HepG2 (cell line): ENCODE measurements at regions not wholly inside any gene's neighbourhood (a gene's known extent, or its start where the extent isn't known, plus 50 kb on each side); places are given as distances from the start of the nearest gene placed in this dataset.

ENCODE experiments used
- ATAC-seq: fragments of 200-7000 bp; cut with Tn5 transposase; 3 replicates; pipeline ENCODE4 v1.9.1; 2020; ENCODE audit warnings: mild to moderate bottlenecking, moderate library complexity
- BruUV-seq: library from RNA; stranded (reverse); fragments of 400-500 nt; replicated peaks from 2 replicates; lab custom pipeline; 2021; lab: Mats Ljungman, UMichigan
- CTCF ChIA-PET: fragments of 300-600 bp; formaldehyde crosslinking; extraction: SDS; loops from one replicate; lab custom pipeline; 2021; ENCODE audit warnings: low total read pairs, inconsistent platforms, low intra/inter-chr PET ratio; lab: Yijun Ruan, JAX
- POLR2A ChIA-PET: fragments of 350-600 bp; sonication (Branson Sonifier 250); formaldehyde crosslinking; loops from one replicate; lab custom pipeline; 2020; ENCODE audit warnings: antibody characterized with exemption, inconsistent platforms; lab: Yijun Ruan, JAX
- DNase-seq: peaks from one replicate; pipeline ENCODE4 v3.0.0-alpha.2; 2015; ENCODE audit warnings: low spot score
- FAIRE-seq: peaks from 3 replicates; lab custom pipeline; 2011; peaks lifted over from hg19 to GRCh38; lab: Jason Lieb, UNC
- H2AFZ ChIP-seq: one replicate; pipeline ENCODE4 v1.6.1; 2011; ENCODE audit warnings: low read length, inconsistent platforms
- H3K27ac ChIP-seq: fragments of 300-600 bp; 3 replicates; pipeline ENCODE4 v1.8.0; 2011; ENCODE audit warnings: mixed run types, mild to moderate bottlenecking, mixed read lengths, low read length, inconsistent platforms; ENCODE audit not compliant: insufficient read depth; ENCODE audit errors: extremely low read length
- H3K27me3 ChIP-seq, 2 experiments: fragments of 200-600 bp in 1 of 2; 2 replicates in 1 of 2; 3 replicates in 1 of 2; pipeline versions ENCODE4 v1.6.0 to v1.8.0; 2011; ENCODE audit warnings: low read length in 2 of 2, mild to moderate bottlenecking in 2 of 2, moderate library complexity in 2 of 2, inconsistent platforms in 1 of 2; ENCODE audit not compliant: insufficient read depth in 2 of 2, control insufficient read depth in 1 of 2
- H3K36me3 ChIP-seq, 2 experiments: fragments of 200-600 bp in 1 of 2; replicated peaks in 1 of 2; 2 replicates in 1 of 2; 3 replicates in 1 of 2; pipeline versions ENCODE4 v1.5.1 to v1.8.0; 2011; ENCODE audit warnings: low read length in 2 of 2, inconsistent platforms in 1 of 2; ENCODE audit not compliant: insufficient read depth in 2 of 2, control insufficient read depth in 1 of 2
- H3K4me1 ChIP-seq: 2 replicates; pipeline ENCODE4 v1.5.1; 2012; ENCODE audit warnings: low read length, inconsistent platforms; ENCODE audit not compliant: insufficient read depth
- H3K4me2 ChIP-seq: 2 replicates; pipeline ENCODE4 v1.6.0; 2011; ENCODE audit warnings: low read depth, low read length, inconsistent platforms
- H3K4me3 ChIP-seq, 3 experiments: fragments of 200-600 bp in 1 of 3; sonication (generic), shearing (Covaris generic) in 1 of 3; replicated peaks in 1 of 3; 2 replicates each; pipeline ENCODE4 v1.5.1; 2011 to 2016; ENCODE audit warnings: low read length in 3 of 3, inconsistent platforms in 2 of 3, low read depth in 2 of 3, mild to moderate bottlenecking in 2 of 3, control low read depth in 1 of 3, mixed read lengths in 1 of 3; ENCODE audit not compliant: insufficient read depth in 1 of 3
- H3K79me2 ChIP-seq: one replicate; pipeline ENCODE4 v1.6.1; 2011; ENCODE audit warnings: low read length, inconsistent platforms; ENCODE audit not compliant: insufficient read depth
- H3K9ac ChIP-seq: 2 replicates; pipeline ENCODE4 v1.6.0; 2011; ENCODE audit warnings: mild to moderate bottlenecking, low read depth, low read length, inconsistent platforms; ENCODE audit not compliant: insufficient read depth
- H3K9me3 ChIP-seq: 2 replicates; pipeline ENCODE4 v1.5.1; 2012; ENCODE audit warnings: mild to moderate bottlenecking, low read length
- H4K20me1 ChIP-seq: 2 replicates; pipeline ENCODE4 v1.6.0; 2011; ENCODE audit warnings: inconsistent platforms, mild to moderate bottlenecking, low read length, moderate library complexity; ENCODE audit not compliant: insufficient read depth
- BRD4 ChIP-seq: sonication (generic); formaldehyde crosslinking; IDR thresholded peaks from 2 replicates; pipeline ENCODE4 v1.4.0; 2020; ENCODE audit warnings: missing genetic modification reagents
- CREB1 ChIP-seq, 2 experiments: fragments of 450-650 bp in 1 of 2; IDR thresholded peaks; 2 replicates each; pipeline ENCODE4 v1.6.1; 2016 to 2017; ENCODE audit warnings: control low read depth in 1 of 2, mild to moderate bottlenecking in 1 of 2, missing compliant biosample characterization in 1 of 2, missing genetic modification characterization in 1 of 2
- DPF2 ChIP-seq: sonication (generic); formaldehyde crosslinking; IDR thresholded peaks from 2 replicates; pipeline ENCODE4 v1.4.0; 2020; ENCODE audit warnings: mild to moderate bottlenecking, low read depth, missing genetic modification reagents, borderline replicate concordance
- FIP1L1 ChIP-seq: fragments of 200-400 bp; formaldehyde crosslinking; IDR thresholded peaks from 2 replicates; pipeline ENCODE4 v1.6.1; 2018; ENCODE audit warnings: low read depth, mild to moderate bottlenecking, low read length, moderate library complexity, borderline replicate concordance; ENCODE audit not compliant: insufficient read depth
- IRF2 ChIP-seq: IDR thresholded peaks from 2 replicates; pipeline ENCODE4 v1.6.1; 2018; ENCODE audit warnings: missing genetic modification reagents, missing compliant biosample characterization
- MBD4 ChIP-seq: IDR thresholded peaks from 2 replicates; pipeline ENCODE4 v1.6.1; 2012; ENCODE audit warnings: low read length, inconsistent platforms, borderline replicate concordance
- POGZ ChIP-seq: sonication (generic); formaldehyde crosslinking; IDR thresholded peaks from 2 replicates; pipeline ENCODE4 v1.4.0; 2020; ENCODE audit warnings: mild to moderate bottlenecking, missing genetic modification reagents
- SPEN ChIP-seq: sonication (generic); formaldehyde crosslinking; IDR thresholded peaks from 2 replicates; pipeline ENCODE4 v1.5.1; 2020; ENCODE audit warnings: low read depth, mild to moderate bottlenecking, missing genetic modification reagents
- ZBTB10 ChIP-seq: sonication (generic); formaldehyde crosslinking; IDR thresholded peaks from 2 replicates; pipeline ENCODE4 v1.4.0; 2020; ENCODE audit warnings: missing genetic modification reagents, borderline replicate concordance
- ZC3H4 ChIP-seq: sonication (generic); formaldehyde crosslinking; IDR thresholded peaks from 2 replicates; pipeline ENCODE4 v1.4.0; 2020; ENCODE audit warnings: missing genetic modification reagents, borderline replicate concordance
- ZFX ChIP-seq: sonication (generic); formaldehyde crosslinking; IDR thresholded peaks from 2 replicates; pipeline ENCODE4 v1.4.0; 2020; ENCODE audit warnings: mild to moderate bottlenecking, low read depth, missing genetic modification reagents, moderate library complexity
- ZNF296 ChIP-seq: sonication (generic); formaldehyde crosslinking; conservative IDR thresholded peaks from 2 replicates; pipeline ENCODE4 v1.5.0; 2020; ENCODE audit warnings: mild to moderate bottlenecking, missing genetic modification reagents
- WGBS: methylation state at CpG from one replicate; pipeline ENCODE4 v1.1.6; 2017; ENCODE audit warnings: low lambda C conversion rate; 5-methylcytosine and 5-hydroxymethylcytosine counted together
- in situ Hi-C: cut with HindIII; loops from 2 replicates; pipeline ENCODE4 v1.10.0; 2017; ENCODE audit warnings: low pct_unique_long_range_greater_than_20kb; ENCODE audit not compliant: extremely low pct_ligation_motif_present
- intact Hi-C: fragments of 100-400 bp; cut with micrococcal nuclease; formaldehyde crosslinking; loops from one replicate; pipeline ENCODE4 v1.10.0; 2022; ENCODE audit not compliant: unreplicated experiment

- POLR2A ChIA-PET: no interaction called here
- FAIRE-seq (no peak), ATAC-seq (no peak), DNase-seq (no peak)
- H3K9me3 ChIP-seq: no peaks in the 10 kb centered on the region
- H3K79me2 ChIP-seq: no peaks in the 10 kb centered on the region
- H3K36me3 ChIP-seq: no peaks in the 10 kb centered on the region
- in situ Hi-C loops: no loop called here
- H3K27ac ChIP-seq: no peak overlapping the region
- no peak overlapping the region for H2AFZ ChIP-seq
- no peaks in the 10 kb centered on the region for H3K4me1 ChIP-seq
- H3K4me2 ChIP-seq: no peak overlapping the region
- TF ChIP-seq FIP1L1: no peak
- no peak for TF ChIP-seq DPF2 (CRISPR knock-in tag)
- no peak for TF ChIP-seq MBD4
- TF ChIP-seq BRD4 (CRISPR knock-in tag): no peak
- peak; percentile 69 for TF ChIP-seq CREB1 (IDR thresholded peaks at IDR 0.05)
- TF ChIP-seq CREB1 (CRISPR knock-in tag; IDR thresholded peaks at IDR 0.05): no peak
- TF ChIP-seq IRF2: no peak
- TF ChIP-seq ZFX: no peak
- TF ChIP-seq POGZ (CRISPR knock-in tag): no peak
- no peak overlapping the region for H3K9ac ChIP-seq
- H3K27me3 ChIP-seq: no peaks in the 10 kb centered on the region; a peak in 1 of 5 replicates
- 0% methylated on average over 3 of the region's 3 CpGs for WGBS
- no TSS peak for BruUV-seq
- no peak overlapping the region for H3K4me3 ChIP-seq
- intact Hi-C loops: no loop called here
- no peaks in the 10 kb centered on the region for H4K20me1 ChIP-seq
- CTCF ChIA-PET: no interaction called here
These were observed 251.7 kb upstream of the CXCL12 start for GRCh38 chr10:44636625-44637024.

- FAIRE-seq (no peak), ATAC-seq (no peak), DNase-seq (no peak)
- Histone ChIP-seq H4K20me1 (no peaks in the 10 kb centered on the region), H3K4me2 (no peak overlapping the region), H3K27me3 (no peaks in the 10 kb centered on the region; a peak in 1 of 5 replicates), H3K9ac (no peak overlapping the region), H3K79me2 (no peaks in the 10 kb centered on the region), H3K36me3 (no peaks in the 10 kb centered on the region), H2AFZ (no peak overlapping the region), H3K27ac (no peak overlapping the region), H3K4me1 (no peaks in the 10 kb centered on the region), H3K4me3 (no peak overlapping the region), H3K9me3 (no peaks in the 10 kb centered on the region)
- CTCF ChIA-PET: no interaction called here
- 3% methylated on average over 7 of the region's 7 CpGs for WGBS
- in situ Hi-C loops (no loop called here), intact Hi-C loops (no loop called here)
- POLR2A ChIA-PET: no interaction called here
- TF ChIP-seq ZC3H4 (CRISPR knock-in tag) (no peak), SPEN (no peak), ZNF296 (no peak), ZBTB10 (CRISPR knock-in tag) (no peak)
- no TSS peak for BruUV-seq
These were observed 255.5 kb upstream of the CXCL12 start for GRCh38 chr10:44640429-44640828.
